NCI-H69 (cell line): ENCODE measurements at regions not wholly inside any gene's neighbourhood (a gene's known extent, or its start where the extent isn't known, plus 50 kb on each side); places are given as distances from the start of the nearest gene placed in this dataset.

Experiments used
- DNase-seq: peaks from one replicate; lab custom pipeline; 2025; lab: John Stamatoyannopoulos, UW

DNA sequence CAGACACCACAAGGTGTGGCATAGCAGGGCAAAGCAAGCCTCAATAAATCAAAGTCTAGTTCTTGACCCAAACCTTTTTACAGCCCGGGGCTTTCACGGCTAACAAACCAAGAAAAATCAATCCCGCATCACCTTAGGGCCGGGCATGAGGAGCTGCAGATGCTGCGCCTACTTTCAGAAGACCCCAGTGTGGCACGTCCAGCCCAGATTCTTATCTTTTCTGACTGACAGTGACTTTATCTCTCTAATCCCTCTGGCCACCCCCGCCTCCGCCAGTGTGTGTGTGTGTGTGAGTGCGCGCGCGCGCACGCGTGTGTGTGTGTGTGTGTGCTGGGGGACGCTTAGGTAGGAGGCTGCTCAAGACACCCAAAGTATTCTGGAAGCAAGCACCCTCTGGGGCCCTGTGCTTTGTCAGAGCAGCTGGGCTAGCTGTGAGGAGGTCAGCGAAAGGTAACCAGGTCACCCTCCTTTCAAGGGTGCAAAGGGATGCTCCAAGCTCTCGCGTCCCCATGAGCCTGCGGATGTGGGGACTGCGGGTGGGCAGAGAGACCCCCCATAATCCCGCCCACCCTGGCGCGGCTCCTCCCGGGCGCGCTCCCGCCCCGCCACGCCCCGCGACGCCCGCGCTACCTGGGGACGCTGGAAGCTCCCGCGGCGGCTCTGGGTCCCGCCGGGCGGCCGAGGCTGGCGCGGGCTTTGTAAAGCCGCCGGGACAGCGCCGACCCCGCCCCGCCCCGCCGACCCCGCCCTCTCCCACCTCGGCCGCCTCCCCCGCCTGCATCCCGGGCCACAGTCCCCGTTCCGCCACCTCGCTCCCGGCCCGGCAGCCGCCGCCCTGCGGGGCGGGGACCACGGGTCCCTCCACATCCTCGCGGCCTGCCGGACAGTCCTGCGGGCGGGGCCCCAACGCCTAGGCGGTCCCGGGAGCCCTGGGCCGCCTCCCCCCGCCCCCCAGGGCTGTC is 57.1 kb upstream of the RHOBTB1 start:
- peak; percentile 76 for DNase-seq

DNA sequence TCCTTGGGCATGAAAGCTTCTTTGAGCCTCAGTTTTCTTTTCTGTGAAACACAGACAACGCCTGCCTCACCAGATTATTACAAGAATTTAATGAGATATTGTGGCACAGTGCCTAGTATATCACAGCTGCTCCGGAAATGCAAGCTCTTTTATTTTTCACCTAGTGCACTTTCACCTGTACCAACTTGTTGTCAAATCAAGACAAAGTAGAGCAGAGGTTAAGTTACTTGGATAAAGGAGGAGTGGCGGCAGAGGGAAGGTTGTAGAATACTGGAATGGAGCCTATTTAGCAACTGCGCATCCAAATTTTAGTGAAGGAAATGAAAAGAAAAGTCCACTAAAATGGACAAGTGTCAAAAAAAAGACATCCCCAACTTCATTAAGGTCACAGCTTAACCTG is 54.9 kb upstream of the RHOBTB1 start:
- no peak for DNase-seq

- DNase-seq, result no peak
Measured at GRCh38 chr10:60994128-60994527, 50.1 kb upstream of the RHOBTB1 start.
